ENCODE measurements at regions not wholly inside any gene's neighbourhood (a gene's known extent, or its start where the extent isn't known, plus 50 kb on each side); places are given as distances from the start of the nearest gene placed in this dataset.
A peak's percentile ranks its signal among the peaks of the same experiment; 100 is the strongest.

- TF ChIP-seq ZBTB2 (CRISPR knock-in tag; IDR thresholded peaks at IDR 0.05; ENCODE audit: low read depth) (no peak), ZNF670 (CRISPR knock-in tag; IDR thresholded peaks at IDR 0.05; ENCODE audit: borderline replicate concordance) (no peak), SP140L (CRISPR knock-in tag; IDR thresholded peaks at IDR 0.05; ENCODE audit: borderline replicate concordance) (0 out of 2 replicates have a peak, but pooled peaks have one; percentile 33), ZNF253 (CRISPR knock-in tag; IDR thresholded peaks at IDR 0.05; ENCODE audit: borderline replicate concordance) (no peak), ZNF563 (CRISPR knock-in tag; IDR thresholded peaks at IDR 0.05) (peak; percentile 79; the same call in 1 of the 2 replicates), E2F5 (CRISPR knock-in tag; conservative IDR thresholded peaks at IDR 0.05) (peak; percentile 71; the same call in 1 of the 2 replicates), JDP2 (CRISPR knock-in tag; IDR thresholded peaks at IDR 0.05; ENCODE audit: borderline replicate concordance) (no peak), EP300 (IDR thresholded peaks at IDR 0.05; ENCODE audit: low read depth in 2 of 2, low read length in 2 of 2) (no peak), EP300 (CRISPR knock-in tag; IDR thresholded peaks at IDR 0.05; ENCODE audit: borderline replicate concordance) (no peak), FOXJ3 (CRISPR knock-in tag; IDR thresholded peaks at IDR 0.05; ENCODE audit: borderline replicate concordance) (no peak), ZNF230 (CRISPR knock-in tag; IDR thresholded peaks at IDR 0.05) (no peak; the same call in 1 of the 2 replicates), CCDC6 (CRISPR knock-in tag; IDR thresholded peaks at IDR 0.05) (no peak), ZNF773 (CRISPR knock-in tag; IDR thresholded peaks at IDR 0.05; ENCODE audit: borderline replicate concordance) (0 out of 2 replicates have a peak, but pooled peaks have one; percentile 73), TP53 (CRISPR knock-in tag; conservative IDR thresholded peaks at IDR 0.05) (no peak), KDM5B (CRISPR knock-in tag; IDR thresholded peaks at IDR 0.05; ENCODE audit: borderline replicate concordance) (peak; percentile 43; the same call in 1 of the 2 replicates), ZNF235 (CRISPR knock-in tag; IDR thresholded peaks at IDR 0.05; ENCODE audit: borderline replicate concordance) (no peak), TEAD2 (CRISPR knock-in tag; IDR thresholded peaks at IDR 0.05) (no peak), TIGD3 (CRISPR knock-in tag; IDR thresholded peaks at IDR 0.05; ENCODE audit: borderline replicate concordance) (no peak), ZNF792 (CRISPR knock-in tag; IDR thresholded peaks at IDR 0.05) (peak; percentile 96), BRCA1 (CRISPR knock-in tag; IDR thresholded peaks at IDR 0.05) (peak; percentile 70; the same call in 1 of the 2 replicates), PRDM10 (CRISPR knock-in tag; IDR thresholded peaks at IDR 0.05; ENCODE audit: low read depth) (peak; percentile 61; the same call in 1 of the 2 replicates)
Measured at GRCh38 chr17:79192503-79193351, 118.1 kb downstream of the ENGASE start (continued).

Data from HepG2 (cell line).